SK-N-DZ (cell line): ENCODE measurements at regions not wholly inside any gene's neighbourhood (a gene's known extent, or its start where the extent isn't known, plus 50 kb on each side); places are given as distances from the start of the nearest gene placed in this dataset.
"Not testable (repeated sequence)": the region's sequence is repeated elsewhere in the genome, so short reads cannot be mapped to it uniquely, and the experiment has no call there.

Source experiments
- DNase-seq: peaks from one replicate; pipeline ENCODE4 v3.0.0-alpha.2; 2015; ENCODE audit warnings: low spot score

DNA sequence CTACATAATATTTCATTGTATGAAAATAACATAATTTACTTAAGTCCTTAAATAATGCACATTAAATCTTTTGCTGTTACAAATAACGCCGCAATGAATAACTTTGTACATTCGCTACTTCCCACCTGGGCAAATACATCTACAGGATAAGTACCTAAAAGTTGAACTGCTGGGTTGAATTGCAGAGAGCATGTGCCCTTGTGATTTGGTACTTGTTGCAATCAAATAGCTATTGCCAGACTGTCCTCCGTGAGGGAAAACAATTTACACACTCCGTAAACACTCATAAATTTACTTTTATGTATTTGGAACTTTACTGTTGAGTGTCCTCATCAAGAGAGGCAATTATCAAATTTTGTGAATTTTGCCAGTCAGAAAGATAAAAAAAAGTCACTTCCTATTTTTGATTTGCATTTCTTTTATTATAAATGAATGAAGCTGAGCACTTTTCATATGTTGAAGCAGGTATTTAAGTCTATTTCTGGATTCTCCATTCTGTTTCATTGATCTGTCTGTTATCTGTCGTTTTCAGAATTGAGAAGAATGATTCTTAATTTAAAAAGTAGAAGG lies 140.8 kb upstream of the SERTAD2 start:
- no peak for DNase-seq

DNA sequence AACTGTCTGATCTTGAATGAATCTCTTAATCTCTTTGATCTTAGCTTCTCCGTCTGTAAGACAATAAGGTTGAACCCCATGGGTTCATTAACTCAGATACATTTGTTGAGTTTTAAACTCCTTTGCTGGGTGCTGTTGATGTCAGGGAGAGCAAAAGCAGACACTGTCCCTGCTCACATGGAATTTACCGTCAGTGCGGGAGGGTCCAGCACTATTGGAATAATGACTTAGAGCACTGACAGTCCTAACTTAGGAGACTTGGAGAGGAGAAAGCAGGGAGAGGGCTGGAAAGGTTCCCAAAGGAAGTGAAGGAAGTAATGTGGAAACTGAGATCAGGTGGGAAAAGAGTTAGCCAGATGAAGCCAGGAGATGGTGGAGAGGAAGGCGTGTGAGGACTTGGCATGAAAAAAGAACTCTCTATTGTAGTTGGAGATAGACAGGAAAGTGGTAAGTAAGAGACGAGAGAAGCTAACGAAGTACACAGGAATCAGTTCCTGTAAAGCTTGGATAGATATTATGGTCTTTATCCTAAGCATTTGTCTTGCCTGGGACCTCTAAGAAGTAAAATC lies 141.4 kb upstream of the SERTAD2 start:
- DNase-seq: no peak

DNA sequence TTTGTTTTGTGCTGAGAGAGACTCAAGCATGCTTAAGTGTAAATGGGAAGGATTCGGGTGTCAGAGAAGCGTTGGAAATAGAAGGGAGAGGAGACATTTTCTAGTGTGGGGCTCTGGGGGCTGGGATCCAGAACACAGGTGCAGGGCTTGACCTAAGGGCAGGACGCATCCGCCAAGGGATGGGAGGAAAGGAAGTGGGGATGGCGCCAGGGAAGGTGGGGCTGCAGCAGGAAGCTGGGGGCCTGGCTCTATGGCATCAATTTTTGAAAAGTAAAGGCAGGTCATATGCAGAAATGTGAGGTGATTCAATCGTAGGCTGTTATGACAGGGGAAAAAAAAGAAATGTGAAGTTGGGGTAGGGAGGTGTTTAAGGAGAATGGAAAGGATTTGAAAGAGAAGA lies 143.2 kb upstream of the SERTAD2 start:
- DNase-seq: no peak

- no peak for DNase-seq
Measured at GRCh38 chr2:64797881-64798575, 144.3 kb upstream of the SERTAD2 start.

- no peak for DNase-seq
Measured at GRCh38 chr2:64799592-64800252, 146.0 kb upstream of the SERTAD2 start.

GRCh38 chr2:64803776-64804175 lies 150.1 kb upstream of the SERTAD2 start:
- DNase-seq: no peak

DNA sequence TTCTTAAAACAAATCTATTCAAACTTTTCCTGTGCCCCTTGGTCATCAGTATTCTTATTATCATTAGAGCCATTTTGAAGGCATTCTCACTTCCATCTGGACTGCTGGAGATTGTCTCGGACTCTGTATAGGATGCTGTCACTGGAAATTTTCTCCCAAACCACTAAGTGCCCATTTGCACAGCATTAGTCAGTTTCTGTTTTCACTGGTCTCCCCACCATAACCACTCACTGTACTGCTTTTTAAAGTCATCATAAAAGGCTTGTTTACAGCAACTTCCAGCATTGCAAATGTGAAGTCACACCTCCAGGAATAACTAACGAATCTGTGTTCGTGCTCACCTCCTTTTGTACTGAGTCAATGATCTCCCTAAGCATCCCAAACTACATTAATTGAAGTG lies 150.9 kb upstream of the SERTAD2 start:
- DNase-seq: no peak

DNA sequence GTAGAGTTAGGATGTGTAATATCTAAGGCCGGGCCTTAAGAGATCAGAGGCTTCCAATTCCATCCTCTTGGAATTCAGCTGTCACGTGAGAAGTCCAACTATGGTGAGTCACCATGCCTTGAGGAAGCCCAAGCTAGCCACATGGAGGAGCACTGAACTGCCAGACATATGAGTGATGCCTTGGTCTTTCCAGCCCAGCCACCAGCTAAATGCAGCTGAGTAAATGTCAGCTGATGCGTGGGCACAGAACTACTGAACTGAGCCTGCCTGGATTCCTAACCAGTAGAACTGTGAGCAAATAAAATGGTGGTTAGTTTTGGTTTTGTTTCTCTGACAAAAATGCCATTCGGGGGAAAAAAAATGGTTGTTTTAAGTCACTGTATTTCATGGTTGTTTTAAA lies 153.7 kb upstream of the SERTAD2 start:
- DNase-seq: no peak

DNA sequence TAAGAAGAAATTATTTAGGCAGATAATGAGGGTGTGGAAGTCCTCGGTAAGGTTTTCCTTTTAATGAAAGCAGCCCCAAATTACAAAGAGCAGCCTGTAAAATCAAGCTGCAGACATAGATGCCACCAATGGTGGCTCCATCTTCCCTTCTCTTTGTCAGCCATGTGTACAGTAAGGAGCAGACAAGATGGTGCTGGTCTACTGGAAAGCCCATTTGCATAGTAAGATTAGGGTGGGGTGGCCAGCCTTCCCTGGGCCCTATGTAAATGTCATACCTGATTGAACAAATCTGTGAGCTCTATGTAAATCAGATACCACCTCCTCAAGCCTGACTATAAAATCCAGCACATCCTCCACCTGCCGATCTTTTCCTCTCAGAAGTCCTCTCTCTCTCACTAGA lies 154.4 kb upstream of the SERTAD2 start:
- no peak for DNase-seq

DNA sequence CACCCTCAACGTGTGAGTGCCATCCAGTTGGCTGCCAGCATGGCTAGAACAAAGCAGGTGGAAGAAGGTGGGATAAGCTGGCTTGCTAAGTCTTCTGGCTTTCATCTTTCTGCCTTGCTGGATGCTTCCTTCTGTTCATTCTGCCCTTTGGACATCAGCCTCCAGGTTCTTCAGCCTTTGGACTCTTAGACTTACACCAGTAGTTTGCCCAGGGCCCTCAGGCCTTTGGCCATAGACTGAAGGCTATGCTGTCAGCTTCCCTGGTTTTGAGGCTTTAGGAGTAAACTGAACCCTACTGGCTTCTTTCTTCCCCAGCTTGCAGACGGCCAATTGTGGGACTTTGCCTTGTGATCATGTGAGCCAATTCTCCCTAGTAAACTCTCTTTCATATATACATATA lies 155.0 kb upstream of the SERTAD2 start:
- no peak for DNase-seq

GRCh38 chr2:64809216-64809615 lies 155.5 kb upstream of the SERTAD2 start:
- DNase-seq: no peak

GRCh38 chr2:64812285-64812684 lies 158.6 kb upstream of the SERTAD2 start:
- DNase-seq: no peak

GRCh38 chr2:64814007-64814406 lies 160.3 kb upstream of the SERTAD2 start:
- DNase-seq: no peak

GRCh38 chr2:64816526-64816925 lies 162.8 kb upstream of the SERTAD2 start:
- not testable (repeated sequence) for DNase-seq

- DNase-seq: no peak
Measured at GRCh38 chr2:64817453-64817852, 163.7 kb upstream of the SERTAD2 start.

GRCh38 chr2:64818664-64819060 lies 164.9 kb upstream of the SERTAD2 start:
- no peak for DNase-seq

- no peak for DNase-seq
Measured at GRCh38 chr2:64819361-64819760, 165.6 kb upstream of the SERTAD2 start.

GRCh38 chr2:64819774-64820688 lies 166.3 kb upstream of the SERTAD2 start:
- DNase-seq: no peak

GRCh38 chr2:64820901-64821300 lies 167.2 kb upstream of the SERTAD2 start:
- no peak for DNase-seq

DNA sequence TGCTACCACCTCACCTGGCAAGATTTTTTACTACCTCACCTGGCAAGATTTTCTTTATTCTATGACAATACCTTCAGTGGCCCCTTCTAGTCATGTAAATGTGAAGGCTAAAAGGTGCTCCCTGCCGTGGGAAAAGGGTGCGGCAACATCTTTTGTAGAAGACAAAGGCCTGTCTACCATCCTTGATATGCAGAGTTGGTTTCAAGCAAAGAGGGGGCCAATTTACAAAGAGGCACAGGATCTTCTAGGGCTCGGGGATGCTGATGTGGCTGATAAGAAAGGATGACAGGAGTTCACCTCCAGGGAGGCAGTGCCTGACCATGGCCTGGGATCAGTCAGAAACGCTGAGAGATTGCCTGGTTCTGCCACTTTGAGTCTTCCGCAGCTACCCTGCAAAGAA lies 165.4 kb upstream of the SLC1A4 start:
- DNase-seq: no peak

DNA sequence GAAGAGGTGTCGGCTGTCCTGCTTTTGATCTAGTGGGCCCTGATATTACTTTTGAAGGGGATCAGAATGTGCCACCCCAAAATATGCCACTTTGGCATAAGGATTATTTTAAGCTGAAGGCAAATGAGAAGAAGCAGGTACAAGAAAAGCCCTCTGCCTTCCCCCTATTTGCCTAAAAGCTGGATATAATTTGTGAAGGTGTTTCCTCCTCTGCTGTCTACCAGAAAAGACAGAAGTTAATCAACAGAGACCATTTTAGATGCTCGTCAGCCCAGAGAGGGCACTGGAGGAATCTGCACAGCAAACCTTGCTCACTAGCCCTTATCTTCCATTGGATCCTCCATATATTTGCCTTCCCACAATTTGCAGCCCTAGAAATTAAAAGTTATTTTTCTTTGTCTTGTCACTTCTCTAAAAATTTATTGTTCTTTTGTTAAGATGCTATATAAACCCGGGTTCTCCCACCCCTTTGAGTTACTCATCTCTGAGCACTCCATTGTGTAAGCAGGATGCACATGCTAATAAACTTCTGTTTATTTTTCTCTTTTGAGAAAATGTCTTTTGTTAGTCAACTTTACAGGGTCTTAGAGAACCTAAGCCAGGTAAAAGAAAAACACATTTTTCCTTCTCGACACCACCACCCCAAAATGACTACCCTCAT lies 163.2 kb upstream of the SLC1A4 start:
- no peak for DNase-seq
